Inferior parietal cortex (tissue), 1 donor: ENCODE measurements at regions not wholly inside any gene's neighbourhood (a gene's known extent, or its start where the extent isn't known, plus 50 kb on each side); places are given as distances from the start of the nearest gene placed in this dataset.
"Not testable (repeated sequence)": the region's sequence is repeated elsewhere in the genome, so short reads cannot be mapped to it uniquely, and the experiment has no call there.

ENCODE experiments used
- DNase-seq: peaks from one replicate; pipeline ENCODE4 v3.0.0-alpha.2; 2016; ENCODE audit errors: extremely low spot score

GRCh38 chr6:135655055-135655454 is 157.5 kb upstream of the AHI1 start:
- DNase-seq, result no peak

DNA sequence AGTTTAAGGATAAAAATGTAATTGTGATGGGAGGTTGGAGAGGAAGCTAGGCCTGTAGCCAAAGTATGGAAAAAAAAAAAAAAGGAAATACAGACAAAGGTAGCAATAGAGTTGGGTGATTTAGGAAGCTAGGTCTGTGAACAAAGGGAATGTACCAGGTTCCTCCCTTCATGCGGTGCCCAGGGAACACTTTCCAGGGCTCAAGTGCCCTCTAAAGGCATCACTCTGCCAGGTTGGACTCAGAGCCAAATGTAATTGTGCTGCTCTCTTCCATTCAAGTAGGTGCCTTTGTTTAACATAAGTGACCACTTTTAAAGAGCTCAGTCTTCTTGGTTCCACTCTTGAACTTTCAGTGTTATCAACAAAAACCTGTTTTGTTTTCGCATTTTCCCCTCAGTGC is 159.7 kb upstream of the AHI1 start:
- DNase-seq, result no peak

DNA sequence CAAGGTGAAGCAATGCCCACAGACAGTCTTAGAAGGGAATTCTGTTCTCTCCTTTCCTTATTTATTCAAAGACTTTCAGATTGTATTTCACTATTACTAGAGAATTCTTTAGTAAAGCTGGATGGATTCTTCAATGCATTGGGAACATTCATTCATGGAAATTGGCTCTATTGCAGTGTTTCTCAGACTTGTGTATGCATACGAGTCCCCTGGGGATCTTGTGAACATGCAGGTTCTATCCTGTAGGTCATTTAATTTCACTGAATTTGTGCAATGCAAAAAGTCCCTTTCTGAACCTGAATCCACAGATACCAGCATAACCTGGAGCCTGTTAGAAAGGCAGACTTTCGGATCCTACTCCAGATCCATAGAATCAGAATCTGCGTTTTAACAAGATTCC is 160.9 kb upstream of the AHI1 start:
- DNase-seq, result no peak

DNA sequence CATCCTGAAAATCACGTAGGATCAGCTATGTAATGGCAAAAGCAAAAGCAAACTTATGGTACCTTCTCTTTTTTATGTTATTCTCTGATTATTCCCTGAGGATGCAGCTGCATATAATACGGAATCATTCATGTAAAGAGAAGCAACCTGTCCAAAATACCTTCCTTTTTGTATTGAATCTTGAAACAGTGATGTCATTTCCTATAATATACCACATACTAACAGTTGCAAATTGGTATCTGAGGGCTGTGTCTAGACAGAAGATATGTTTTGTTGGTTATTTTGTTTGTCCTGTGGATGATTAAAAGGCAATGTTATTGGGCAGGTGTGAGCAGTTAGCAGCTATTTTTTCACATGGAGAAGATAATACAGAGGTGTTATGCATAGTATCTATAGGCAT is 161.4 kb upstream of the AHI1 start:
- DNase-seq, result no peak

- DNase-seq, result no peak
Observed at GRCh38 chr6:135664527-135664926, 167.0 kb upstream of the AHI1 start.

DNA sequence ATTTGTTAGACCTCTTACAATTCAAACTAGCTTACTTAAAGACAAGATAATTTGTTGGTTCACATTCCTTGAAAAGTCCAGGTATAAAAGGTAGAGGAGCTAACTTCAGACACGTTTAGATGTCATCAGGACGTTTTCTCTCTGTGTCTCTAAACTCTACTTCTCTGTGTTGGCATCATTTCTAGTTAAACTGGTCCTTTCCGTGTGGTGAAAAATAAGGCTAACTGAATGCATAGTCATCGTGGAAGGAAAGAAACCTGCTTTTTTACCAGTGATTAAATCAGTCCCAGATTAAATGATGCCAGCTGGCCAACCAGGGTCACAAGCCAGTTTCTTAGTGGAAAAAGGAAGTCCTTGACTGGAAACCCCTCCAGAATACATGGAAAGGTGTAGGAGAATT is 168.4 kb upstream of the AHI1 start:
- no peak for DNase-seq

GRCh38 chr6:135667691-135668455 is 170.3 kb upstream of the AHI1 start:
- peak; percentile 9 for DNase-seq

- no peak for DNase-seq
Observed at GRCh38 chr6:135672256-135672655, 174.7 kb upstream of the AHI1 start.

- no peak for DNase-seq
Observed at GRCh38 chr6:135673501-135674309, 176.2 kb upstream of the AHI1 start.

GRCh38 chr6:135675026-135675425 is 176.5 kb upstream of the PDE7B start:
- DNase-seq, result no peak

GRCh38 chr6:135675862-135676261 is 175.6 kb upstream of the PDE7B start:
- DNase-seq, result no peak

GRCh38 chr6:135680964-135681913 is 170.3 kb upstream of the PDE7B start:
- no peak for DNase-seq

- no peak for DNase-seq
Observed at GRCh38 chr6:135686784-135687301, 164.7 kb upstream of the PDE7B start.

- not testable (repeated sequence) for DNase-seq
Observed at GRCh38 chr6:135688476-135688875, 163.0 kb upstream of the PDE7B start.

DNA sequence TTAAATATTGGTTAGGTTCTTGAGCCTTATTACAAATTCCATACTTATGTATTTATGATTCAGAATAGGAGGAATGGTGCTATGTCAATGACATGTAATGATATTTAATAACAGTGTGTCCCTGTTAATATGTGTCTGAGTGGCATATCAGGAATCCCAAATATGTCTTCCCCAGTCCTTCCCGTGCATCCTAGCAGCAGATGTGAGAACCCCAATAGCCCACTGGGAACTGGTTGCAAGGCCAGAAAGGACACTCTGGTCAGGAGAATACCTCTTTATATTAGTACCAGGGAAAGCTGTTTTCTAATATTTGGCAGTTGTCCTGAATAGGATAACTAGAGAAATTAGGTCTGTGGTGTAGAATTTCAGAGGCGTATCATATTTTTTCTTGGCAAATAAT is 159.1 kb upstream of the PDE7B start:
- no peak for DNase-seq

DNA sequence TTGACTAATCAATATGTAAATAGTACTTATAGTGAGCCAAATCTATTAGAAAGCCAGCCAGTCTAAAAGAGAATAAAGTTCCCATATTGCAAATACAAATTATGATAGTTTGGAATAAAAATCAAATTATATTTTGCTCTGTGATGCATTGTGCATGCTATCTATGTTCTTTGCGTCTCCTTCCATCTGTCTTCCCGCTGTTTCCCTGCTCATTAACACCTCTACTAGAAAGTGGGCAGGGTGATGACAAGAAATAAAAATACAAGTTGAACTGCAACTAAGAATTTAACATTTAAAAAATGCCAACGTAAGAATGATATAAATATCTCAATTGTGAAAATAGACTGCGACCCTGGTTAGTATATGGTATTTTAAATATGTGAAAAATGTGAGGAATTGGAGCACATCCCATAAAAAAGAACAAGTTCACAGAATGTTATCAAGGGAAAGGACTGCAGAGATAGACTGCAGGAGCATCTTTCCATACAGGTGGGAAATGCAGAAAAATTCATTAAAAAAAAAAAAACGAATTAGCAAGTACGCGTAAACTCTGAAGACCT is 157.6 kb upstream of the PDE7B start:
- DNase-seq, result no peak

DNA sequence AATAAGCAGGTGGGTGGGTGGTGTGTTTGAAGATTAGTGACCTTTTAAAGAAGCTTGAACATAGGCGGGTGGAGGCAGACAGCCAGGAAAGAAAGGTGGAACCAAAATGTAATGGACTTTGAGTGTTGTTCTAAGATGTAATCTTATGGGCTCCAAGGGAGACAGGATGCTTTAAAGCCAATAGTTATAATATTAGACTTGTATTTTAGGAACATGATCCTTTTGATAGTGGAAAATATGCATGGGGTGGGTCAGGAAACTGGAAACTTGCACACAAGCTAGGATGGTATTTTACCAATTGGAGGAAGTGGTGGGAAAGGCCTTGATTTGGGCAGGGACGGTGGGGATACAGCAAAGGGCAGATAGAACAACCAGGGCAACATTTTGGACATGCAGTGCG is 151.8 kb upstream of the PDE7B start:
- no peak for DNase-seq

- DNase-seq, result no peak
Observed at GRCh38 chr6:135701426-135701825, 150.1 kb upstream of the PDE7B start.

GRCh38 chr6:135703007-135703406 is 148.5 kb upstream of the PDE7B start:
- DNase-seq, result no peak

DNA sequence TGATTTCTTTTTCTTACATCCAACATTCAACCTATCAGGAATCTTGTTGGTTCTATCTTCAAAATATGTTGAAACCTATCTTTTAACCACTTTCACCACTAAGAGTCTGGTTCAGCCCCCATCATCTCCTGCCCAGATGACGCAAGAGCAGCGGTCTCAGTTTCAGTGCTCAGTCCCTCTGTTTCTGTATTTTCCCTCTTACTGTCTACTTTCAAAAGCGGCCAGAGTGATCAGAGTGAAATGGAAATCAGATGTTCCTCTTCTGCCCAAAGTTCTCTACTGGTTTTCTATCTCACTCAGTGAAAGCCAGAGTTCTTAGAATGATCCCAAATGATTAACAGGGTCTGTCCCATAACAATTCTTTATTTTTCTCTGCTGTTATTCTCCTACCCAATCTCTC is 147.9 kb upstream of the PDE7B start:
- DNase-seq, result no peak

DNA sequence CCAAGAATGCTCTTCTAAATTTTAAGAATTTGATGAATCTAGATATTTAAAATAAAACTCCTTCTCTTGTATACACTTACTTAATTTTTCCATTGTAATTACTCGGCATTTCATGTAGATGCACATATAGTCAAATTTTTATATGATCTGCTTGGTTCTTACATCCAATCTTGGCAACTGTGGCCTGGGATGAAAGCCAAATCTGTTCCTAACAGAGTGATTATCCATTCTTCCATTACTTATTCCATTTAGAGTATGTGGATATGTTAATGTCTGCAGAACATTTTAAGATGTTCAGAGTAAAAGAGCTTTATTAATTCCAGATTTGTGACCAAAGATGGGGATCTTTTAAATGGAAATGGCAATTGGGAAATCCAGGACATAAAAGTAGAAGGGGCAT is 144.1 kb upstream of the PDE7B start:
- no peak for DNase-seq

DNA sequence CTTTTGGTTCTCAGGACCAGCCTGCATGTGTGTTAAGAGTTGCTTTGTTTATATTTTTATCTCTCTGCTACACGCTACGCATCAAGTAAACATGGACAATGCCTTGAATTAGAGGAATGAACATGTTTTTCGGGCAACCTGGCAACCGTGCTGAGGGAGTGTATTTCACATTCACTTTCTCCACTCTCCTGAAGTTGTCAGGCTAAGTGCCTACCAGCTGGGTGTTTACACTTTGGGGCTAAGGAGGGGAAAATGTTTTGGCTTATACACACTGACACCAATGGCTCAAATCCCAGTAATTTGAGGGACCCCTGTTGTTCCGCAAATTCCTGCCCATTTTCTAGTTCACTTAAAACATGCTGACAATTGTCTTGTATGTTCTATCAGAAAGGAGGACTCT is 141.5 kb upstream of the PDE7B start:
- DNase-seq, result no peak
